DND-41 (cell line): ENCODE measurements at regions not wholly inside any gene's neighbourhood (a gene's known extent, or its start where the extent isn't known, plus 50 kb on each side); places are given as distances from the start of the nearest gene placed in this dataset.

Source experiments
- ATAC-seq: fragments of 200-7000 bp; cut with Tn5 transposase; 3 replicates; pipeline ENCODE4 v1.9.1; 2021; ENCODE audit warnings: low read depth; ENCODE audit not compliant: insufficient read depth
- DNase-seq: peaks from one replicate; pipeline ENCODE4 v3.0.0-alpha.2; 2020
- H2AFZ ChIP-seq: 2 replicates; pipeline ENCODE4 v1.6.0; 2012; ENCODE audit warnings: low read depth, low read length
- H3K27ac ChIP-seq: 2 replicates; pipeline ENCODE4 v1.5.1; 2012; ENCODE audit warnings: low read length, inconsistent platforms
- H3K27me3 ChIP-seq: fragments of 200-600 bp; sonication (generic); 2 replicates; pipeline ENCODE4 v1.6.0; 2012; ENCODE audit warnings: low read length, mild to moderate bottlenecking, inconsistent platforms; ENCODE audit not compliant: insufficient read depth, poor library complexity
- H3K36me3 ChIP-seq: 2 replicates; pipeline ENCODE4 v1.5.1; 2012; ENCODE audit warnings: low read length, inconsistent platforms; ENCODE audit not compliant: insufficient read depth
- H3K4me1 ChIP-seq: 2 replicates; pipeline ENCODE4 v1.5.1; 2012; ENCODE audit warnings: mild to moderate bottlenecking, low read length; ENCODE audit not compliant: insufficient read depth
- H3K4me2 ChIP-seq: 2 replicates; pipeline ENCODE4 v1.6.0; 2012; ENCODE audit warnings: mild to moderate bottlenecking, moderate library complexity, low read length, inconsistent platforms; ENCODE audit not compliant: insufficient read depth
- H3K4me3 ChIP-seq, 2 experiments: fragments of 200-600 bp in 1 of 2; shearing (Covaris generic) in 1 of 2; 2 replicates each; pipeline ENCODE4 v1.5.1; 2012 to 2016; ENCODE audit warnings: inconsistent platforms in 2 of 2, low read length in 2 of 2, mild to moderate bottlenecking in 2 of 2, low read depth in 1 of 2, moderate library complexity in 1 of 2
- H3K79me2 ChIP-seq: 2 replicates; pipeline ENCODE4 v1.6.0; 2012; ENCODE audit warnings: low read length, inconsistent platforms; ENCODE audit not compliant: insufficient read depth
- H3K9ac ChIP-seq: 2 replicates; pipeline ENCODE4 v1.6.0; 2012; ENCODE audit warnings: low read depth, mild to moderate bottlenecking, inconsistent platforms, low read length, moderate library complexity
- H3K9me3 ChIP-seq: 2 replicates; pipeline ENCODE4 v1.5.1; 2012; ENCODE audit warnings: low read length, moderate library complexity, mild to moderate bottlenecking, inconsistent platforms; ENCODE audit not compliant: insufficient read depth, severe bottlenecking
- H4K20me1 ChIP-seq: 2 replicates; pipeline ENCODE4 v1.6.0; 2012; ENCODE audit warnings: low read length; ENCODE audit not compliant: insufficient read depth
- CTCF ChIP-seq: IDR thresholded peaks from 2 replicates; pipeline ENCODE4 v1.5.1; 2012; ENCODE audit warnings: borderline replicate concordance, low read length, moderate library complexity, mild to moderate bottlenecking; ENCODE audit not compliant: poor library complexity, severe bottlenecking; ENCODE audit errors: extremely low read depth
- EZH2 ChIP-seq: IDR thresholded peaks from 3 replicates; pipeline ENCODE4 v1.6.1; 2012; ENCODE audit warnings: borderline replicate concordance, low read depth, mild to moderate bottlenecking, moderate library complexity, low read length, inconsistent platforms; ENCODE audit not compliant: severe bottlenecking

DNA sequence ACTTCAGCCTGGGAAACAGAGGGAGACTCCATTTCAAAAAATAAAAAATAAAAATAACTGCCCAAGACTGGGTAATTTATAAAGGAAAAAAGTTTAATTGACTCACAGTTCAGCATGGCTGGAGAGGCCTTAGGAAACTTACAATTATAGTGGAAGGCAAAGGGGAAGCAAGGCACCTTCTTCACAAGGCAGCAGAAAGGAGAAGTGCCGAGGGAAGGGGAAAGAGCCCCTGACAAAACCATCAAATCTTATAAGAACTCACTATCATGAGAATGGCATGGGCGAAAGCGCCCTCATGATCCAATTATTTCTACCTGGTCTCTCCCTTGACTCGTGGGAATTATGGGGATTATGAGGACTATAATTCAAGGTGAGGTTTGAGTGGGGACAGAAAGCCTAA lies 95.5 kb upstream of the LGSN start:
- no peak for TF ChIP-seq CTCF
- TF ChIP-seq EZH2: no peak
- Histone ChIP-seq H3K4me3 (no peak overlapping the region), H3K9ac (no peak overlapping the region), H4K20me1 (no peaks in the 10 kb centered on the region), H2AFZ (no peak overlapping the region), H3K27me3 (no peaks in the 10 kb centered on the region), H3K9me3 (no peaks in the 10 kb centered on the region), H3K27ac (no peak overlapping the region), H3K4me2 (no peak overlapping the region), H3K36me3 (no peaks in the 10 kb centered on the region), H3K79me2 (no peaks in the 10 kb centered on the region), H3K4me1 (no peaks in the 10 kb centered on the region)
- ATAC-seq (no peak), DNase-seq (no peak)

DNA sequence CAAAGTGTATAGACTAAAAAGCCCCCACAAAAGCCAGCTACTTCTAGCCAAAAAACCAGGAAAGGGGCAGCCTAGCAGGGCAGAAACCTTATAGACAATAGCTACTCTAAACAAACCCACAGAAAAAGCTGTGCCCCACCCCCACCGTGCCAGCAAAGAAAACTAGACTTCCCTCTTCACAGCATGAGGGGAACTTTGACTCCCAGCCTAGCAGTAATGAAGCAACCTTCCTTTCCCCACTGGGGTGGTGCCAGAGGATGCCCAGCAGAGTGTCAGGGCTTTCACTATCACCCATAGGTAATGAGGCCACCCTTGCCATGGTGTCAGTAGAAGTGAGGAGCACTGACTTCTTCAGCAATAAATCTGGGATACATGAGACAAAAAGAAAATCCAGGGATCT lies 99.0 kb upstream of the LGSN start:
- Histone ChIP-seq H3K4me2 (no peak overlapping the region), H3K27ac (no peak overlapping the region), H3K27me3 (no peaks in the 10 kb centered on the region), H3K36me3 (no peaks in the 10 kb centered on the region), H3K9me3 (no peaks in the 10 kb centered on the region), H3K9ac (no peak overlapping the region), H3K79me2 (no peaks in the 10 kb centered on the region), H3K4me1 (no peaks in the 10 kb centered on the region), H3K4me3 (no peak overlapping the region), H2AFZ (no peak overlapping the region), H4K20me1 (no peaks in the 10 kb centered on the region)
- DNase-seq (no peak), ATAC-seq (no peak)
- TF ChIP-seq CTCF (no peak), EZH2 (no peak)

DNA sequence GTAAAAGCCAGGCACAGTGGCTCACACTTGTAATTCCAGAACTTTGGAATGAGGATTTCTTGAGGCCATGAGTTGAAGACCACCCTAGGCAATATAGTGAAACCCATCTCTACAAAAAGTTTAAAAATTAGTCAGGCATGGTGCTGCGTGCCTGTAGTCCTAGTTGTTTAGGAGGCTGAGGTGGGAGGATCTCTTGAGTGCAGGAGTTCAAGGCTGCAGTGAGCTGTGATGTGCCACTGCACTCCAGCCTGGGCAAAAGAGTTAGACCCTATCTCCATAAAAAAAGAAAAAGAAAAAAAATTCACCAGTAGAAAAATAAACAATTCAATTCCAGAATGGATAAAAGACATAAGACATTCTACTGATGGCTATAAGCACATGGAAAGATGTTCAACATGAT lies 104.9 kb upstream of the LGSN start:
- Histone ChIP-seq H2AFZ (no peak overlapping the region), H4K20me1 (no peaks in the 10 kb centered on the region), H3K36me3 (no peaks in the 10 kb centered on the region), H3K4me2 (no peak overlapping the region), H3K27me3 (no peaks in the 10 kb centered on the region), H3K4me3 (no peak overlapping the region), H3K4me1 (no peaks in the 10 kb centered on the region), H3K9me3 (no peaks in the 10 kb centered on the region), H3K9ac (no peak overlapping the region), H3K79me2 (no peaks in the 10 kb centered on the region), H3K27ac (no peak overlapping the region)
- no peak for TF ChIP-seq EZH2
- TF ChIP-seq CTCF: no peak
- DNase-seq: no peak
- no peak for ATAC-seq

- H3K79me2 ChIP-seq: no peaks in the 10 kb centered on the region
- no peak overlapping the region for H3K27ac ChIP-seq
- no peaks in the 10 kb centered on the region for H3K9me3 ChIP-seq
- no peak overlapping the region for H2AFZ ChIP-seq
- DNase-seq (no peak), ATAC-seq (no peak)
- no peak overlapping the region for H3K4me2 ChIP-seq
- TF ChIP-seq EZH2 (no peak), CTCF (no peak)
- no peaks in the 10 kb centered on the region for H4K20me1 ChIP-seq
- H3K27me3 ChIP-seq: no peaks in the 10 kb centered on the region
- no peak overlapping the region for H3K9ac ChIP-seq
- H3K4me3 ChIP-seq: no peak overlapping the region
- no peaks in the 10 kb centered on the region for H3K4me1 ChIP-seq
- H3K36me3 ChIP-seq: no peaks in the 10 kb centered on the region
Observed at GRCh38 chr6:63425493-63425892, 105.7 kb upstream of the LGSN start.
